HCT116 (cell line): ENCODE measurements at regions not wholly inside any gene's neighbourhood (a gene's known extent, or its start where the extent isn't known, plus 50 kb on each side); places are given as distances from the start of the nearest gene placed in this dataset.

Experiments used
- ATAC-seq: fragments of 200-7000 bp; cut with Tn5 transposase; 2 replicates; pipeline ENCODE4 v1.9.1; 2020; ENCODE audit warnings: mild to moderate bottlenecking, moderate library complexity
- BruUV-seq: library from RNA; stranded (reverse); fragments of 400-500 nt; replicated peaks from 2 replicates; lab custom pipeline; 2021; lab: Mats Ljungman, UMichigan
- CTCF ChIA-PET: fragments of 300-600 bp; sonication (Branson Sonifier 250); formaldehyde crosslinking; loops from one replicate; lab custom pipeline; 2021; ENCODE audit warnings: antibody characterized with exemption; lab: Charles Lee
- POLR2A ChIA-PET: fragments of 300-600, 350-600 bp; sonication (Branson Sonifier 250); formaldehyde crosslinking; loops from one replicate; lab custom pipeline; 2021; ENCODE audit warnings: antibody characterized with exemption; lab: Charles Lee
- RAD21 ChIA-PET, 2 experiments: fragments of 300-600 bp; sonication (Branson Sonifier 250); formaldehyde crosslinking; loops; one replicate each; lab custom pipeline; 2023; ENCODE audit warnings: low total read pairs in 2 of 2; ENCODE audit not compliant: uncharacterized antibody in 2 of 2, unreplicated experiment in 2 of 2, low non-redundant PET in 1 of 2; lab: Charles Lee
- DNase-seq: peaks from one replicate; pipeline ENCODE4 v3.0.0-alpha.2; 2010; ENCODE audit warnings: low read depth, low spot score
- H2AFZ ChIP-seq: fragments of 200-600 bp; shearing (Covaris generic), sonication (generic); 2 replicates; pipeline ENCODE4 v1.6.1; 2017; ENCODE audit warnings: low read depth, mixed run types, mixed read lengths, antibody characterized with exemption, low read length; ENCODE audit not compliant: poor library complexity, severe bottlenecking
- H3K27ac ChIP-seq: 2 replicates; pipeline ENCODE4 v1.5.1; 2012; ENCODE audit warnings: low read depth, low read length
- H3K27me3 ChIP-seq: fragments of 200-600 bp; sonication (generic); 2 replicates; pipeline ENCODE4 v1.6.1; 2016; ENCODE audit warnings: mixed run types, low read length, mixed read lengths; ENCODE audit not compliant: insufficient read depth
- H3K36me3 ChIP-seq, 2 experiments: fragments of 200-500 bp in 1 of 2; fragments of 200-600 bp in 1 of 2; sonication (Bioruptor generic) in 1 of 2; sonication (generic) in 1 of 2; 2 replicates each; pipeline versions ENCODE4 v1.5.1 to v1.6.1; 2014 to 2016; ENCODE audit warnings: low read length in 2 of 2, inconsistent platforms in 1 of 2, mixed read lengths in 1 of 2, mixed run types in 1 of 2; ENCODE audit not compliant: insufficient read depth in 2 of 2, control insufficient read depth in 1 of 2
- H3K4me1 ChIP-seq, 2 experiments: fragments of 200-600 bp in 1 of 2; sonication (generic) in 1 of 2; 2 replicates each; pipeline versions ENCODE4 v1.5.1 to v1.6.1; 2012 to 2017; ENCODE audit warnings: low read length in 2 of 2, inconsistent platforms in 1 of 2, mild to moderate bottlenecking in 1 of 2, mixed read lengths in 1 of 2, mixed run types in 1 of 2, moderate library complexity in 1 of 2; ENCODE audit not compliant: insufficient read depth in 2 of 2, control insufficient read depth in 1 of 2
- H3K4me2 ChIP-seq: fragments of 200-600 bp; sonication (generic); 2 replicates; pipeline ENCODE4 v1.6.1; 2017; ENCODE audit warnings: mixed run types, low read length, mixed read lengths
- H3K4me3 ChIP-seq, 2 experiments: fragments of 200-600 bp in 1 of 2; sonication (generic) in 1 of 2; replicated peaks in 1 of 2; 2 replicates each; pipeline ENCODE4 v1.5.1; 2011 to 2016; ENCODE audit warnings: low read length in 2 of 2, control low read depth in 1 of 2, low read depth in 1 of 2, mild to moderate bottlenecking in 1 of 2, mixed read lengths in 1 of 2, mixed run types in 1 of 2
- H3K79me2 ChIP-seq: fragments of 200-600 bp; sonication (generic); 2 replicates; pipeline ENCODE4 v1.6.1; 2017; ENCODE audit warnings: mild to moderate bottlenecking, mixed run types, low read length, moderate library complexity, mixed read lengths; ENCODE audit not compliant: insufficient read depth
- H3K9ac ChIP-seq: fragments of 200-600 bp; sonication (generic); 2 replicates; pipeline ENCODE4 v1.6.1; 2016; ENCODE audit warnings: low read length, mixed read lengths
- H3K9me2 ChIP-seq: fragments of 200-600 bp; sonication (generic), shearing (Covaris generic); 2 replicates; pipeline ENCODE4 v1.6.1; 2017; ENCODE audit warnings: mixed run types, mild to moderate bottlenecking, moderate library complexity; ENCODE audit not compliant: insufficient read depth
- H3K9me3 ChIP-seq, 2 experiments: fragments of 200-500 bp in 1 of 2; fragments of 200-600 bp in 1 of 2; sonication (Bioruptor generic) in 1 of 2; sonication (generic) in 1 of 2; 2 replicates each; pipeline ENCODE4 v1.6.1; 2014 to 2017; ENCODE audit warnings: low read length in 2 of 2, mixed read lengths in 2 of 2, inconsistent platforms in 1 of 2, low read depth in 1 of 2, mild to moderate bottlenecking in 1 of 2, mixed run types in 1 of 2, moderate library complexity in 1 of 2; ENCODE audit not compliant: control insufficient read depth in 1 of 2, insufficient read depth in 1 of 2
- H4K20me1 ChIP-seq: fragments of 200-600 bp; sonication (generic), shearing (Covaris generic); 2 replicates; pipeline ENCODE4 v1.6.1; 2017; ENCODE audit warnings: mixed run types, mild to moderate bottlenecking, moderate library complexity; ENCODE audit not compliant: insufficient read depth
- CBX3 ChIP-seq: IDR thresholded peaks from 2 replicates; pipeline ENCODE4 v1.6.1; 2012; ENCODE audit warnings: low read depth
- CEBPB ChIP-seq: IDR thresholded peaks from 2 replicates; pipeline ENCODE4 v1.6.1; 2012; ENCODE audit warnings: low read depth
- CTCF ChIP-seq, 3 experiments: fragments of 200-600 bp in 1 of 3; sonication (generic) in 1 of 3; IDR thresholded peaks in 2 of 3; conservative IDR thresholded peaks in 1 of 3; 2 replicates each; pipeline ENCODE4 v1.5.1; 2012 to 2017; ENCODE audit warnings: low read depth in 2 of 3, low read length in 2 of 3, antibody characterized with exemption in 1 of 3, borderline replicate concordance in 1 of 3, control low read depth in 1 of 3, mild to moderate bottlenecking in 1 of 3, mixed read lengths in 1 of 3, mixed run types in 1 of 3, moderate library complexity in 1 of 3; ENCODE audit not compliant: insufficient read depth in 1 of 3
- EGR1 ChIP-seq: IDR thresholded peaks from 2 replicates; pipeline ENCODE4 v1.6.1; 2012; ENCODE audit warnings: low read depth
- ELF1 ChIP-seq: IDR thresholded peaks from 2 replicates; pipeline ENCODE4 v1.6.1; 2012; ENCODE audit warnings: low read depth, borderline replicate concordance
- EZH2 ChIP-seq: fragments of 200-600 bp; sonication (generic); IDR thresholded peaks from 2 replicates; pipeline ENCODE4 v1.6.1; 2017; ENCODE audit warnings: antibody characterized with exemption, mixed run types
- EZH2phosphoT487 ChIP-seq: fragments of 200-600 bp; IDR thresholded peaks from 2 replicates; pipeline ENCODE4 v1.6.1; 2018; ENCODE audit warnings: antibody characterized with exemption, borderline replicate concordance
- FOSL1 ChIP-seq: IDR thresholded peaks from 2 replicates; pipeline ENCODE4 v1.6.1; 2012; ENCODE audit warnings: low read depth
- JUND ChIP-seq: IDR thresholded peaks from 2 replicates; pipeline ENCODE4 v1.6.1; 2012
- MAX ChIP-seq: IDR thresholded peaks from 2 replicates; pipeline ENCODE4 v1.6.1; 2012
- POLR2A ChIP-seq: IDR thresholded peaks from 2 replicates; pipeline ENCODE4 v1.7.0; 2011; ENCODE audit warnings: borderline replicate concordance; ENCODE audit not compliant: insufficient read depth, insufficient read length; ENCODE audit errors: extremely low read depth
- POLR2AphosphoS5 ChIP-seq: IDR thresholded peaks from 2 replicates; pipeline ENCODE4 v1.6.1; 2011; ENCODE audit warnings: mild to moderate bottlenecking, low read depth, low read length, moderate library complexity
- REST ChIP-seq: IDR thresholded peaks from 2 replicates; pipeline ENCODE4 v1.6.1; 2012; ENCODE audit warnings: low read depth
- SIN3A ChIP-seq: IDR thresholded peaks from 2 replicates; pipeline ENCODE4 v1.6.1; 2012; ENCODE audit warnings: low read depth
- SP1 ChIP-seq: IDR thresholded peaks from 2 replicates; pipeline ENCODE4 v1.6.1; 2012; ENCODE audit warnings: low read depth
- SRF ChIP-seq: IDR thresholded peaks from 2 replicates; pipeline ENCODE4 v1.6.1; 2012; ENCODE audit warnings: low read depth
- TCF7L2 ChIP-seq: IDR thresholded peaks from 2 replicates; pipeline ENCODE4 v1.7.0; 2011; ENCODE audit warnings: borderline replicate concordance, inconsistent platforms; ENCODE audit not compliant: insufficient read depth, insufficient read length; ENCODE audit errors: extremely low read depth
- ZBTB33 ChIP-seq: IDR thresholded peaks from 2 replicates; pipeline ENCODE4 v1.6.1; 2011; ENCODE audit warnings: mild to moderate bottlenecking, low read length, moderate library complexity; ENCODE audit not compliant: insufficient replicate concordance; ENCODE audit errors: extremely low read depth
- ZFX ChIP-seq: fragments of 450-650 bp; IDR thresholded peaks from 2 replicates; pipeline ENCODE4 v1.6.1; 2017
- ZNF274 ChIP-seq: fragments of 200-500 bp; sonication (Bioruptor generic); IDR thresholded peaks from 2 replicates; pipeline ENCODE4 v1.6.1; 2014; ENCODE audit warnings: mild to moderate bottlenecking, low read depth, low read length, inconsistent platforms
- intact Hi-C: fragments of 100-400 bp; cut with micrococcal nuclease; formaldehyde crosslinking; loops from 2 replicates; pipeline ENCODE4 v1.10.0; 2022

GRCh38 chr20:63129376-63129965 is 86.5 kb downstream of the YTHDF1 start:
- Histone ChIP-seq H4K20me1 (no peaks in the 10 kb centered on the region), H3K27me3 (peaks cover 7% of the 10 kb centered on the region; the same call in 1 of the 2 replicates), H3K4me1 (peaks cover 0 to 7% of the 10 kb centered on the region in 2 experiments; a peak in 1 of 4 replicates), H3K36me3 (no peaks in the 10 kb centered on the region), H3K27ac (no peak overlapping the region), H3K9me3 (no peaks in the 10 kb centered on the region), H3K9ac (no peak overlapping the region), H3K79me2 (no peaks in the 10 kb centered on the region), H3K9me2 (no peaks in the 10 kb centered on the region), H2AFZ (no peak overlapping the region), H3K4me3 (no peak overlapping the region), H3K4me2 (no peak overlapping the region)
- BruUV-seq = no TSS peak
- DNase-seq (no peak), ATAC-seq (no peak)
- TF ChIP-seq ELF1 = no peak
- TF ChIP-seq CBX3 = no peak
- TF ChIP-seq ZBTB33 = no peak
- no peak for TF ChIP-seq JUND
- no peak for TF ChIP-seq SP1
- TF ChIP-seq CEBPB = no peak
- no peak for TF ChIP-seq EZH2phosphoT487
- no peak for TF ChIP-seq POLR2A
- TF ChIP-seq MAX = no peak
- TF ChIP-seq REST = no peak
- no peak for TF ChIP-seq POLR2AphosphoS5
- TF ChIP-seq ZNF274 = no peak
- no peak for TF ChIP-seq FOSL1
- no peak for TF ChIP-seq ZFX
- no peak for TF ChIP-seq EZH2
- TF ChIP-seq SRF = no peak
- TF ChIP-seq TCF7L2 = no peak
- TF ChIP-seq SIN3A = no peak
- no peak for TF ChIP-seq EGR1
- TF ChIP-seq CTCF (IDR thresholded peaks at IDR 0.05 in 2 of 3, conservative IDR thresholded peaks at IDR 0.05 in 1 of 3; ENCODE audit: borderline replicate concordance in 1 of 3, insufficient read depth in 1 of 3, low read depth in 2 of 3, low read length in 2 of 3) = no peak
- intact Hi-C loops = no loop called here
- ChIA-PET POLR2A (no interaction called here), CTCF (no interaction called here), RAD21 (no interaction called here)
